Dermis blood vessel endothelial cell (primary cell): ENCODE measurements at regions not wholly inside any gene's neighbourhood (a gene's known extent, or its start where the extent isn't known, plus 50 kb on each side); places are given as distances from the start of the nearest gene placed in this dataset.
"Not testable (repeated sequence)": the region's sequence is repeated elsewhere in the genome, so short reads cannot be mapped to it uniquely, and the experiment has no call there.

ENCODE experiments used
- DNase-seq: peaks from one replicate; pipeline ENCODE4 v3.0.0; 2010

DNA sequence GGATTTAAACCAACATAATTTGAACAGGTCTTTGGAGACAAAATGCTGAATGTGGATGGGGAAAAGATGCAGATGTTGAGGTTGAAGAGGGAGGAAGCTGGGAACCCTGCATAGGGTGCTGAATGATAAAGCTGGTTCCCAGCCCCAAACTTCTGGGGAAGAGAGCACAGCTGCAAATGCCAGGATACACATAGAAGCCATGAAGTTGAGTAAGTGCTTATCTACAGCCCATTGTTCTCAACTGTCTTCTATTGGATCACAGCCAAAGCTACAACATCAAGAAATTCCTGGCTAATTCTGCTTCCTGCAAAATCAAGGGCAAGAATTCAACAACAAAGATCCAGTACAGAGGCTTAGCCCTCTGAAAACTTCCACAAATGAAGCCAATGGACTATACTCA, 779.8 kb downstream of the PRIM2 start:
- DNase-seq = not testable (repeated sequence)

DNA sequence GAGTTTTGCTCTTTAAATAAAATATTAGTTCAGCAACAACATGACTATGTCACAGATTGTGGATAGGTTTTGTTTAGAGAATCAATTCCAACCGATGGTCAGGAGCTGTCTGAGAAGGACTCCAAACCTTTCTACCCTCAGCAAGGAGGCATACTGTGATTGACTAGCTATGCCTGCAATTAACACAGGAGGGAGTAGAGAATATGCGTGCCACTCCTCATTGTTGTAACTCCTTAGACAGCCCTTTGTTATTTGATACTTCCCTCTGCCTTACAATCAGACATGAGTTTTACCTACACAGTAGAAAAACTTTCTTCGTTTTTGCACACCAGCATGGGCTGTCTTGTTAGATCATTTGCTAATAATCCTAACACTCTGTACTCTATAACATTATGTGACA, 796.5 kb downstream of the PRIM2 start:
- DNase-seq = no peak

DNA sequence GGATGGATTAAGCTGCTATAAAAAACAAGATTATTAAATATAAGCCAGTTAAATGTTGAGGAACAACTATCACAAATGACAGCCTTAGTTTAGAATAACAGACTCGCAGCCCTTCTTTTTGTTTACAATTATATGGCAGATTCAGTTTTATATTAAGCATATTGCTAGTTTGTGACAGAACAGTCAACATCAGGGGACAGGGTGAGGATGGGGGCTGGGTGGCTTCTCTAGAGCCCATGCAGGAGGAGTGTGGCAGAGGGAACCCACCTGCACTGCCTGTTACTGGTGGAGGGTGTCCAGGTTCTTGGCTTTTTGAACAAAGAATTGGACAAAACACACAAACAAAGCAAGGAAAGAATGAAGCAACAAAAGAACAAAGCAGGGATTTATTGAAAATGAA, 799.7 kb downstream of the PRIM2 start:
- DNase-seq = not testable (repeated sequence)

DNA sequence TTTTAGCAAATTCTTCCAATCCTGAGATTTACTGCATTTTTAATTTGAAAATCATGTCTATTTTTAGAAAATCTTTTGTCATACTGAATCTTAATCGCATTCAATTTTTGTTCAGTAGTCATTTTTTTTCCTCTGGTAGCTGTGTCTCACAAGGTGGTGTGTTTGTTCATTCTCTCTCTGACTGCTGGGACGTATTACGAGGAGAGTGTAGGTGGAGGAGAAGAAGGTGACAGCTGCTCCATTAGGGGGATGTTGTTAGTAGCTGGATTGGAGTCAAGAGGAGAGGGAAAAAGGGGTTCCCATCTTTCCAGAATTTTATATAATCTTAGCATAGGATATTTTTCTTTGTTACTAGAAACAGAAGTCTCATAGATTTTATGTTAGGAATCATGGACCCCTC, 804.2 kb downstream of the PRIM2 start:
- not testable (repeated sequence) for DNase-seq

- DNase-seq = not testable (repeated sequence)
These were observed 806.3 kb downstream of the PRIM2 start for GRCh38 chr6:58123770-58124169.

DNA sequence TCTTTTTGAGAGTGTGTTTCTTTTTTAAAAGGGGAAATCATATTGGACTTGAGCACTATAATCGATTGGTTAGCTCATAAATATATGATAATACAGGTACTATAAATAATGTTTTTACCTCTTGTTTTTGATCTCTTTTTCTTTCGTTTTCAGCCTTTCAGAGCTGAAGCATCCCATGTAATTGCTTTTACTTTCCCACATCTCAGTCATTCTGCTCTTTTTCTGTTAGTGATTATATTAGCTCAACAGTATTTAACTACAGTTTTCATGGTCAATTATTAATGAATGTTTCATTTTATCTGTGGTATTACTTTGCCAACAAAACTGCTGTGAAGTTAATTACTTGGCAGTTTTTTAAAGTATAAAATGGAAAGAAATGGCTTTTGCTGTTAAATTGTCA, 811.1 kb downstream of the PRIM2 start:
- DNase-seq = not testable (repeated sequence)

- DNase-seq = not testable (repeated sequence)
These were observed 811.7 kb downstream of the PRIM2 start for GRCh38 chr6:58129098-58129497.

- DNase-seq = not testable (repeated sequence)
These were observed 822.3 kb downstream of the PRIM2 start for GRCh38 chr6:58139746-58140145.

DNA sequence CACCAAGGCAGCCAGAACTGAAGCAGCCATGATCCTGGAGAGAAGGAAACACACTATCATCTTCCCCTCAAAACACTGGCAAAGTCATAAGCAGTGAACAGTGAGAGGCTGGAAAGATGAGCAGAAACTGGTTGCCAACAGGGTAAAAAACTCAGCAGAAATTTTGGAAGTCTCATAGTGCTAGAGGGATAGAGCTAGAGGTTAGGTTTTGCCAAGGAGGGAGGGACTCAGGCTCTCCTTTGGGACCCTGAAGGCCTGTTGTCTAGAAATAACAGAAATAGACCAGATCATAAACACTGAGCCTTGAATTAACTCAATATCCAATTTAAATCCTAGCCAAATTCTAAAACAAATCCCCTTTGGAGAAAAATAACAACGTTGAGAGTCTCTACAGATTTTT, 853.6 kb downstream of the PRIM2 start:
- DNase-seq = not testable (repeated sequence)

DNA sequence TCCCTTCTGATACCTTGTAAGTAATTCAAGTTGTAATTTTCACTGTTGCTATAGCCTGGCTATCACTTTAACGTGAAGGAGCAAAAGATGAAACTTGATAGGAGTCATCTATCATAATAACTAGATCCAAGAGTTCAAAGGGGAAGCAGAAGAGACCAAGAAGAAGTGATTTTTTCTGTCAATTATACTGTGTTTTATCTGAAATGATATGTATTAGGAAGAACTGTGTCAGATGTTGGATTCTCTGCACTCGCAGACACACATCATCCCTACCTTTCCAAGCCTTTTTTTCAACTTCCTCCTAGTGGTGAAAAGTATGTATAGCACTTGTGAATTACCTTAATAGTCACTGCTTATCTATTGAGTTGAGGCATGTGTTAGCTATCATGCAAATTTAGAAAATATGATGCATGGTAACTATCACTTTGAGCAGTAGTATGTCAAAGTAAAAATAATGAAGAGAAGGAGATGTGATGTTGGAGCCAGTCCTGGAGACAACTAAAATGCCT, 864.2 kb downstream of the PRIM2 start:
- not testable (repeated sequence) for DNase-seq

- not testable (repeated sequence) for DNase-seq
These were observed 867.9 kb downstream of the PRIM2 start for GRCh38 chr6:58185300-58185699.

DNA sequence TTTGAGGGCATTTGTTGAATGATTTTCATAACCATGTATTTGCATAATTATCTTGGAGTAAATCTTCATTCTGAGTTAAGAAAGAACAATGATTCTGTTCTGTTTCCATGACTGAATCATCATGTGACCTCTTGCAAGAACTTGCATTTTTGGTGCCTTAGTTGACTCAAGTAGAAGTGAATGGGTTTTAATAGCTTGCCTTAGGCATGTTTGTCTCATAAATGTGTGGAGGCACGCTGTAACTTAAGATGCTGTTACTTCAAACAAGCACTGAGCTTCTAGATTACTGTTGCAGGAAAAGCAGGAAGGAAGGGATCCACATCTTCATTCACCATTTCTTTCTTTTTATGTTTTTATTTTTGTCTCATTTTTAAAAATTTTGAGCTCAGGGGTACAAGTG, 875.8 kb downstream of the PRIM2 start:
- DNase-seq = not testable (repeated sequence)

- no peak for DNase-seq
These were observed 880.9 kb downstream of the PRIM2 start for GRCh38 chr6:58198301-58198700.

DNA sequence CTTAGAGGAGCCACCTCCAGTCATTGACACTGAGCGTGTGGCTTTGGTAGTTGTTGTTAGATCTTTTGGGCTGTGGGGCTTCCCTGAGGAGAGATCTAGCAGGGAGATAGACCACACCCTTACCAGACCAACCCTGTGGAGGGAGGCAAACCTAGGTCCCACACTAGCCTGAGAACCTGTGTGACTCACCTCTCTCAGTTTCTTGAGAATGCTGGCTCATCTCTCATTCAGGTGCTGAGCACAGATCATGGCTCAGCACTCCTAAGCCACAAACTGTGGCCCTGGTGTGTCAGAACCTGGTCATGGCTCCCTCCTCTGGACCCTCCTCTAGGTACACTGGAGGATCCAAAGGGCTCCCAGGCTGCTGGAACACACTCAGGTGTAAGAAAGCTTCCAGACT, 919.7 kb downstream of the PRIM2 start:
- DNase-seq = not testable (repeated sequence)

GRCh38 chr6:58238421-58238820, 921.0 kb downstream of the PRIM2 start:
- DNase-seq = not testable (repeated sequence)

DNA sequence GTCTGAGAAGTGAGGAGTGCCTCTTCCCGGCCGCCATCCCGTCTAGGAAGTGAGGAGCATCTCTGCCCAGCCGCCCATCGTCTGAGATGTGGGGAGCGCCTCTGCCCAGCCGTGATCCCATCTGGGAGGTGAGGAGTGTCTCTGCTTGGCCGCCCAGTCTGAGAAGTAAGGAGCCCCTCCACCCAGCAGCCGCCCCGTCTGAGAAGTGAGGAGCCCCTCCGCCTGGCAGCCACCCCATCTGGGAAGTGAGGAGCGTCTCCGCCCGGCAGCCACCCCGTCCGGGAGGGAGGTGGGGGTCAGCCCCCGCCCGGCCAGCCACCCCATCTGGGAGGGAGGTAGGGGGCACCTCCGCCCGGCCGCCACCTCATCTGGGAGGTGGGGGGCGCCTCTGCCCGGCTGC, 940.2 kb downstream of the PRIM2 start:
- DNase-seq = not testable (repeated sequence)

DNA sequence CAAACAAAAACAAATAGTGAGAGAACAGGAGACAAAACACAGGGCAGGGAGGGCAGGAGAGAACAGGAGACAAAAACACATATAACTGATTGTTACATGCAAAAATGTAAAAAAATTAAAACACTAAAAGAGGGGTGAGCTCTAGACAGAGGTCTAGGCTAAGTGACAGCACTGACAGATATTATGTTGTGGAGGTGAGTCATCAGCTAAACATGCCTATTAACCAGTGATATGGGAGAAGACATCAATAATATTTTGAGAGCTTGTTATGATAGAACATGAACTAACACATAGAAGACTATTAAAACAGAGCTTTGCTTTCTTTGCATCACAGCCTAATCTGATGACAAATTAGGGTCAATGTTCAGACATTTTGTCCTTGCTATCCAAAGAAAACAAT, 972.7 kb downstream of the PRIM2 start:
- no peak for DNase-seq

DNA sequence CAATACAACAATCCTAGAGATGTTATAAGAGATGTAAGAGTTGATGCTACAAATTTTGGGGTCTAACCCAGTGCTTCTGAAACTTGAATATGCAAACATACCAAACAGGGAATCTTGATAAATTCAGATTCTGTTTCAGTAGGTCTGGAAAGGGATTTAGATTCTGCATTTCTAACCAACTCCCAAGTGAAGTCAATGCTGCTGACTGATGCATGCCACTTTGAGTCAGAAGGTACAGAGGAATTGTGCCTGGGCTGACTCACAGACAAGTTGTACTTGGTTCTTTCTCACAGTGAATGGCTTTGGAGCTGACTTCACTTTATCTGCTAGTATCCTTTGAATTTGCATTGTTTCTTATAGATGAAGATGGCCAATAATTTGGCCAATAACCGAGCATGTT, 973.9 kb downstream of the PRIM2 start:
- not testable (repeated sequence) for DNase-seq

DNA sequence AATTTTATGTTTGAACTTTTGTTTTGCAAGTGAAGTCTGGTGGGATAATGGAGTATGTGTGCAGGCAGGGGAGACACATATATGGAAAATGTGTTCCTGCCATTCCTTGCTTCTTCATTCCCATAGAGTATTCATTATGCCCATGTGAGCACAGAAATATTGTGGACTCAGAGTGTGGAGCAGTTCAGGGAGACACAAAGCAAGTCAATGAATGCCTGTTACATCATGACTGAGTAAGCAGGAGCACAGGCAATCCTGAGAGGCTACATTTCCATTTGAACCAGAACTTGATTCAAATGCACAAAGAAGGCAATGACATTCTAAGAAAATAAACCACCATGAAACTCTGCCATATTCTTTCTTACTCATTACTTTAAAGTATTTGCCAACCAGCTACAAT, 990.5 kb downstream of the PRIM2 start:
- DNase-seq = not testable (repeated sequence)

DNA sequence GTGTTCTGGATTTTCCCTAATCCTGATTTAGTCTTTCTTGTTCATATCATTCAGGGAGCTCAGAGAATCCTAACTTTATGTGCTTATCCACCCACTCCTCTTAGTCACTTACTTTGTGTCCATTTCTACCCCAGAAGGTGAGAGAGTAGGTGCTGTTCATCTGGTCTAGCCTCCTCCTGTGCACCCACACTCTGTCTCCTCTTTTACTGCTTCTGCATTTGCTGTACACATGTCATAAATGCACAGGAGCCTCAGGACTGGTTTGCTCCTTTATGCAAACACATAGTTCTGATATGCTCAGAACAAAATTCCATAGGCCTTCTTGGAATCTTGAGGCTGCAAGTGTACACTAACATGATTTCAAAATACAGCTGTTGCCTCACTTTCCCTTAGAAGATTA, 1014.7 kb downstream of the PRIM2 start:
- DNase-seq = not testable (repeated sequence)

DNA sequence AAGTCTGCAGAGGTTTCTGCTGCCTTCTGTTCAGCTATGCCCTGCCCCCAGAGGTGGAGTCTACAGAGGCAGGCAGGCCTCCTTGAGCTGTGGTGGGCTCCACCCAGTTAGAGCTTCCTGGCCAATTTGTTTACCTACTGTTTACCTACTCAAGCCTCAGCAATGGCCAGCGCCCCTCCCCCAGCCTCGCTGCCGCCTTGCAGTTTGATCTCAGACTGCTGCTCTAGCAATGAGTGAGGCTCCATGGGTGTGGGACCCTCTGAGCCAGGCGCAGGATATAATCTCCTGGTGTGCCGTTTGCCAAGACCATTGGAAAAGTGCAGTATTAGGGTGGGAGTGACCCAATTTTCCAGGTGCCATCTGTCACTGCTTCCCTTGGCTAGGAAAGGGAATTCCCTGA, 1024.9 kb downstream of the PRIM2 start:
- not testable (repeated sequence) for DNase-seq

DNA sequence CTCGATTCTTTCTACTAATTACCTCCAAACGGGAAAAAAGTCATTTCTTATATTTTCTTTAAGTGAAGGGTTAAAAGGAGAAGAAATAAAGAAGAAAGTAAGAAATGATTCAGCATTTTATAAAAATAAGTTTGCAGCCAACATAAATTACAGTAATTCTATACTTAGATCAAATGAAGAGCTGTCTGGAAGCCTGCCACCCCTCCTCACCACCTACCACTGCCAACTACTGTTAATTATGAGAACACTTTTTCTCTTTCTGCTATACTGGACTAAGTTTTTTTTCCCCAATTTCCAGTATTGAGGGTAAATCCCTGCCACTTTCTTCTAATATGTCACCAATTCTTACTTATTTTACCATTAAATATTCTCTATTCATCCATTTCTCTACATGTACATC, 1030.1 kb downstream of the PRIM2 start:
- not testable (repeated sequence) for DNase-seq

DNA sequence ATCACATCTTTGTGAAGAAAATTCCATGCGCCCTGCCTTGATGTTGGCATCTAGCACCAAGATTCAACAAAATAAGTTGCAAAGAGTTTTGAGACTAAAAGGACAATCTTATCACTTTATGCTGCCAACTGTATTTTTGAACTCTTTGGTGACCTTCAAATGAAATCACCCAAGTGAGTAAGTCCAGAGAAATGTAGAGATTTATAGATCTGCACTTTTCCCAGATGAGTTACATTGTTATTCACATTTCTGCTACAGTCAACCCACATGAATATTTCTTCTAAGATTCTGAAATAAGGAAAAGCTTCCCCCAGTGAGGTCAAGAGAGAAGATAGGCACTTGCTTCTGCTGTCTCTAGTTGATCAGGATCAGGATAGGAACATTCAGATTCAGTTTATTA, 1034.2 kb downstream of the PRIM2 start:
- not testable (repeated sequence) for DNase-seq

GRCh38 chr6:58358452-58358851, 1041.0 kb downstream of the PRIM2 start:
- not testable (repeated sequence) for DNase-seq

DNA sequence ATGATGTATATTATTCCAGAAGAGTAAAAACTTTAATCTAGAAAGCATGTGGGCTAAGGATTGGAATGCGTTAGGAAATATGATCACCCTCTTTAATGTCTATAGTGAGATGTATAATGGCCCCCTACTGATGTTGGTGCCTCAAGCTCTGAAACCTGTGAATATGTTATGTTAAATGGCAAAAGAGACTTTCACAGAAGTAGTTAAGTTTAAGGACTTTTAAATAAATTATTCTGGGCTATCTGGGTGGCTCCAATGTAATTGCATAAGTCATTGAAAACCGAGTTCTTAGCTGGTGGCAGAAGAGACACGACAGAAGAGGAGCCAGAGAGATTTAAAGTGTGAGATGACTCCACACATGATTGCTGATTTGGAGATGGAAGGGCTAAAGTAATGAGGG, 1048.4 kb downstream of the PRIM2 start:
- not testable (repeated sequence) for DNase-seq
